PFSK-1 (cell line): ENCODE measurements at regions not wholly inside any gene's neighbourhood (a gene's known extent, or its start where the extent isn't known, plus 50 kb on each side); places are given as distances from the start of the nearest gene placed in this dataset.

Source experiments
- FOXP2 ChIP-seq: optimal IDR thresholded peaks from 2 replicates; pipeline ENCODE3; 2011; ENCODE audit warnings: borderline replicate concordance, control low read depth, inconsistent platforms; ENCODE audit not compliant: insufficient read depth; ENCODE audit errors: extremely low read length, extremely low read depth
- POLR2AphosphoS5 ChIP-seq: IDR thresholded peaks from 2 replicates; pipeline ENCODE4 v1.6.1; 2012; ENCODE audit warnings: low read depth, mild to moderate bottlenecking, control low read depth, low read length, moderate library complexity
- SIN3A ChIP-seq: IDR thresholded peaks from 2 replicates; pipeline ENCODE4 v1.6.1; 2012; ENCODE audit warnings: mild to moderate bottlenecking, low read length, moderate library complexity, borderline replicate concordance; ENCODE audit not compliant: insufficient read depth

GRCh38 chr16:80151722-80152111 is 389.1 kb upstream of the DYNLRB2 start:
- TF ChIP-seq FOXP2 (no peak), SIN3A (no peak), POLR2AphosphoS5 (no peak)
